ENCODE measurements at regions not wholly inside any gene's neighbourhood (a gene's known extent, or its start where the extent isn't known, plus 50 kb on each side); places are given as distances from the start of the nearest gene placed in this dataset.

DNA sequence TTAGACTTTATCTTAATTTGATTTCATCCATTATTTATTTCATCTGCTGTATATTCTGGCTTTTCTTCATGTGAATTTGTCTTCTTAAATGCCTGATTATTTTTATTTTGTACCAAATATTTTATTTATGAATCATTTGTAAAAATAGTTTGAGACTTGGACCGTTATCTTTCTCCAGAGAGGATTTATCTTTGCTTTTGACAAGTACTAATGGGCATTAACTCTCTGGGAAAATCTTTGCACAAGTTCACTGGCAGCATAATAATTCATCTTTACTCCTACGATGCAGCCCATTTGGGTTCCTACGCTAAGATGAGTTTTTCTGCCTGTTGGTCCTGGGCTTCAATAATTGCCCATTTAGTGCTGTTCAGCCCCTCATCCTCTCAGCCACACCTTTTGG, 131.0 kb upstream of the RORB start:
- Histone ChIP-seq H3K4me3 (ENCODE audit: low read depth, low read length) (no peak overlapping the region), H3K36me3 (no peaks in the 10 kb centered on the region), H3K9me3 (ENCODE audit: severe bottlenecking) (no peaks in the 10 kb centered on the region), H3K27me3 (ENCODE audit: insufficient read depth, low read depth, severe bottlenecking) (no peaks in the 10 kb centered on the region), H3K27ac (no peak overlapping the region)
- DNase-seq = no peak
- TF ChIP-seq CTCF (IDR thresholded peaks at IDR 0.05; ENCODE audit: low read depth, low read length) = no peak

DNA sequence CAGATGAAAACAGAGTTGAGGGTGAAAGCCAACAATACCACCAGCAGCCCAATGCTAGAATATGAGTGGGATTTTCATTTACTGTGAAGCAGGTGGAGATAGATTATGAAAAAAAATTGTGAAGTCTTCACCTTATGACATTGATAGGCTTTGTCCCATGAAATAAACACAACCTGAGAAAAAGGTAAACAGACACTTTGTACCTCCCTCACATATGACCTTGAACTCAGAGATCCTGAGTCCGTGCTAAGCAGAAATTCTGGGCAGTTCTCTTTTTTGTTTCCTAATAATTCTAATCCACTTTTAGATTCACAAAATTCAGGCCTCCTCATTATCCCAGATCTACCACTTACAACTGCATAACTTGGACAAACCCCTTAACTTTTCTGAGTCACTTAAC, 127.3 kb upstream of the RORB start:
- Histone ChIP-seq H3K4me3 (ENCODE audit: low read depth, low read length) (no peak overlapping the region), H3K27ac (no peak overlapping the region), H3K36me3 (no peaks in the 10 kb centered on the region), H3K27me3 (ENCODE audit: insufficient read depth, low read depth, severe bottlenecking) (no peaks in the 10 kb centered on the region), H3K9me3 (ENCODE audit: severe bottlenecking) (no peaks in the 10 kb centered on the region)
- no peak for TF ChIP-seq CTCF (IDR thresholded peaks at IDR 0.05; ENCODE audit: low read depth, low read length)
- no peak for DNase-seq

DNA sequence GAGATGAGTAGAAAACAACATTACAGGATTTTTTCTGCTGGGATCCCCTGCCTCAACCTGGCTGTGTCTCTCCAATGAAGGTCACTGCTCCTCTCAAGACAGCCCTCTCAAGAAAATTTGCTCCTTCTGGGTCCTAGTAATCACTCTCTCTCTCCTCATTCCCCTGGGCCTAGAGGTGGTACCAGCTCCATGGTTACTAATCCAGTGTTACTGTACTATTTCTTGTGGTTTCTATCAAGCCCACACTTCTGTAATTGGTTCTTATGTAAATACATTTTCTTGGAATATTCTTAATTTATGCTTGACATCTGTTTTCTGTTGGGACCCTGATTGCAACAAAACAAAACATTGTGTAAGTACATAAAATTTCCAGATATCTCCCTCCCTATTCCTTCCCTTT, 123.8 kb upstream of the RORB start:
- no peak for DNase-seq
- Histone ChIP-seq H3K27me3 (ENCODE audit: insufficient read depth, low read depth, severe bottlenecking) (no peaks in the 10 kb centered on the region), H3K27ac (no peak overlapping the region; the same call in 1 of the 2 replicates), H3K4me3 (ENCODE audit: low read depth, low read length) (no peak overlapping the region), H3K36me3 (no peaks in the 10 kb centered on the region), H3K9me3 (ENCODE audit: severe bottlenecking) (no peaks in the 10 kb centered on the region)
- no peak for TF ChIP-seq CTCF (IDR thresholded peaks at IDR 0.05; ENCODE audit: low read depth, low read length)

- Histone ChIP-seq H3K4me3 (ENCODE audit: low read depth, low read length) (no peak overlapping the region), H3K27ac (no peak overlapping the region), H3K36me3 (no peaks in the 10 kb centered on the region), H3K27me3 (ENCODE audit: insufficient read depth, low read depth, severe bottlenecking) (no peaks in the 10 kb centered on the region), H3K9me3 (ENCODE audit: severe bottlenecking) (no peaks in the 10 kb centered on the region)
- DNase-seq = peak; percentile 76
- peak; percentile 78 for TF ChIP-seq CTCF (IDR thresholded peaks at IDR 0.05; ENCODE audit: low read depth, low read length)
These were observed 117.4 kb upstream of the RORB start for GRCh38 chr9:74379718-74380117.

DNA sequence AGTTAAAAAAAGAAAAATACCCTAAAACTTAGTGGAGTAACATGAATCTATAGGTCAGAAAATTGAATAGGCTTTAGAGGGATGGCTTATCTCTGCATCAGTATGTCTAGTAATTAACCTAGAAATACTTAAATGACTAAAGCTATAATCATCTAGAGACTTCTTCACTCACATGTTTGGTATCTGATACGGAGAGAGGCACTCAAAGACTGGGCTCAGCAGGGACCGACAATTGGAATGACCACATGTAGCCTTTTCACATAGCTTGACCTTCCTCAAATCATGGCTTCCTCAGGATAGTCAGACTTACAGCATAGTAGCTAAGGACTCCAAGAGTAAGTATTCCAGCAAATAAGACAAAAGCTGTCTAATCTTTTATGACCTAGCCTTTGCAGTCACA, 105.3 kb upstream of the RORB start:
- Histone ChIP-seq H3K27me3 (ENCODE audit: insufficient read depth, low read depth, severe bottlenecking) (no peaks in the 10 kb centered on the region), H3K9me3 (ENCODE audit: severe bottlenecking) (no peaks in the 10 kb centered on the region), H3K4me3 (ENCODE audit: low read depth, low read length) (no peak overlapping the region), H3K36me3 (no peaks in the 10 kb centered on the region), H3K27ac (no peak overlapping the region)
- DNase-seq = no peak
- no peak for TF ChIP-seq CTCF (IDR thresholded peaks at IDR 0.05; ENCODE audit: low read depth, low read length)

- H3K27me3 ChIP-seq (ENCODE audit: insufficient read depth, low read depth, severe bottlenecking) = no peaks in the 10 kb centered on the region
- H3K36me3 ChIP-seq = no peaks in the 10 kb centered on the region
- no peak for TF ChIP-seq CTCF (IDR thresholded peaks at IDR 0.05; ENCODE audit: low read depth, low read length)
- no peak for DNase-seq
- no peak overlapping the region for H3K27ac ChIP-seq
- H3K9me3 ChIP-seq (ENCODE audit: severe bottlenecking) = peaks cover 8% of the 10 kb centered on the region
- H3K4me3 ChIP-seq (ENCODE audit: low read depth, low read length) = no peak overlapping the region
These were observed 93.6 kb upstream of the RORB start for GRCh38 chr9:74403581-74403980.

Measured in WERI-Rb-1 (cell line).